Stimulated activated CD4-positive, alpha-beta T cell treated with anti-CD3 and anti-CD28 coated beads, Interleukin-2, amount 100 ng/mL, for 24 hours (primary cell): ENCODE measurements at regions not wholly inside any gene's neighbourhood (a gene's known extent, or its start where the extent isn't known, plus 50 kb on each side); places are given as distances from the start of the nearest gene placed in this dataset.

Experiments
- DNase-seq, 2 donors: peaks; one replicate each; pipeline ENCODE4 v3.0.0-alpha.2; 2020

GRCh38 chr1:80836505-80836904, 964.2 kb upstream of the ADGRL2 start:
- no peak for DNase-seq

GRCh38 chr1:80827666-80828065, 973.1 kb upstream of the ADGRL2 start:
- no peak for DNase-seq

- DNase-seq, result no peak
Observed at GRCh38 chr1:80825067-80825466, 975.7 kb upstream of the ADGRL2 start.

DNA sequence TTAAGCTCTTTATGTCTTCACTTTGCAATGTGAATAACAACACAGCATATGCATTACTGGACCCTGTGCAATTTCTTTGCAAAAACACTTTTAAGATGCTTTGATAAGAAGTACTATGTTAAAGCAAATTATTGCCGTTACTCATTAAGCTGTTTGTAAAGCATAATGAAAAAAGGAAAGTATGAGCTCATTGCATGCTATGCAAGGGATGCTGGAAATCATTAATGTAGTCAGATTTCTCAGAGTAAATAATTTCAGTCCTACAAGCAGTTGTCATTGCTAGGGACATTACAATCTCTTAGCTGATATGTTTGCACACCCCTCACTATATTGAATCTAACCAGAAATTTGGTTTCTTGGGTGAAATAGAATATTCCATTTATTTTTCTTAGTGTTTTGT, 982.5 kb upstream of the ADGRL2 start:
- no peak for DNase-seq

DNA sequence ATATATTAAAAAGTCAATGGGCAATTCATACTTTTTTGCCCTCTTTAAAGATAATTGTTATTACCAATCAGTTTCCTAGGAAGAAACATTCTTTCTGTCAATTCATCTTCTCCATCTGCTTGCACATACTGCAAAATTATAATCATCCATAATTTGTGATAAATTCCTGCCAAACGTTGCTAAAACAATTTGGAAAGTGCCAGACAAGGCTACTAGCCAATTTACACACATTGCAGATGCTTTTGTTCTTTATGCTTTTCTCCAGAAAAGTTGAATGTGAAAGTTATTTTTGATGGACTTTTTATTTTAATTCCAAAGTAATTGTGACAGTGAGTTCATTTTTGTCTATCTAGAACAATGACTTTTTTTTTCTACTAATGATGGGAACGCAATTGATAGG, 992.8 kb upstream of the ADGRL2 start:
- DNase-seq, result no peak

GRCh38 chr1:80806431-80806830, 994.3 kb upstream of the ADGRL2 start:
- no peak for DNase-seq

DNA sequence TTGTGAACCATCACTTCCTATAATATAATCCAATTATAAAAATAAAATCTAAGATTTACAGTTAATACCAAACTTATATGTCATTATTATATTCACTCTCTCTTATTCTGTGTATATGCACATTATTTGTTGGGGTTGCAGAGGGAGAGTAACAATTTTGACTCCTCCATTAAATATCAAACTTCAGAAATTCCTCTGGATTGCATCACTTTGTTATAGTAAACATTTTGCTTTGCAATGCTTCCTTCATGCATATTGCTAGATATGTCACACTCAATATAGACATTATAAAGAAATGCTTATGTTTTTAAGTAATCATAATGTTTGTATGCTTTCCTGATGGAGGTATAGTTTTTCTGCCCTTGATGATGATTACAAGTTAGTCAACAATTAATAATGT, 999.0 kb upstream of the ADGRL2 start:
- DNase-seq, result no peak

- no peak for DNase-seq
Observed at GRCh38 chr1:80799457-80799856, 1001.3 kb upstream of the ADGRL2 start.

- DNase-seq, result no peak
Observed at GRCh38 chr1:80779275-80779674, 1021.5 kb upstream of the ADGRL2 start.

DNA sequence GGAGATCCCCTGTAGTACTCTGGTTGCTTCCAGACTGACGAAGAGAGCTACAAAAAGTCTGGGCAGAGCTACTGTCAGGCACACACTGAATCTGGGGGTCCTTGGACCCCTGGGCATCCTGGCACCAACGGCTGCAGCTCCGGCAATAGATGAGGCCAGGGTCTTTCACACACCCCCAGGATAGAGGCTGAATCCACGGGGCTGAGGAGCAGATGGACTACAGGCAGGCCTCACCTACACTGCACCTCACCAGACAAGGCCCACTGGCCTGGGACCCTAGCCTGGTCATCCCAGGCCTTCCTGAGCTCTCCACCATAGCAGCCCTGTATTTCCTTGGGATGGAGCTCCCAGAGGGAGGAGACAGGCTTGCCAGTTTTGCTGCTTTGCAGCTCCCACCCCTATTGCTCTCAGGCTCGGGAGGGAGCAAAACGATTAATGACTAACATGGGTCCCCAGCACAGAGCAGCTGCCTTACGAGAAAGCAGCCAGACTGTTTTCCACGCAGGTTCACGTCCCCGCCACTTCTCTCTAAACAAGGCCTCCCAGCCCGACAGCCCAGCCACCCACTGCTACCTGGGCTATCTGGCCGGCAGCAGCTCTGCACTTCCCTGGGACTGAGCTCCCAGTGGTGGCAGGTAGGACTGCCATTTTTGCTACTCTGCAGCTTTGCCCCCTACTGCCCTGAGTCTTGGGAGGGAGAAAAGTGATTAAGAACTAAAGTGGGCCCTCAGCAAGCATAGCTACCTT, 1022.5 kb upstream of the ADGRL2 start:
- DNase-seq, result no peak

- no peak for DNase-seq
Observed at GRCh38 chr1:80776266-80776665, 1024.5 kb upstream of the ADGRL2 start.

DNA sequence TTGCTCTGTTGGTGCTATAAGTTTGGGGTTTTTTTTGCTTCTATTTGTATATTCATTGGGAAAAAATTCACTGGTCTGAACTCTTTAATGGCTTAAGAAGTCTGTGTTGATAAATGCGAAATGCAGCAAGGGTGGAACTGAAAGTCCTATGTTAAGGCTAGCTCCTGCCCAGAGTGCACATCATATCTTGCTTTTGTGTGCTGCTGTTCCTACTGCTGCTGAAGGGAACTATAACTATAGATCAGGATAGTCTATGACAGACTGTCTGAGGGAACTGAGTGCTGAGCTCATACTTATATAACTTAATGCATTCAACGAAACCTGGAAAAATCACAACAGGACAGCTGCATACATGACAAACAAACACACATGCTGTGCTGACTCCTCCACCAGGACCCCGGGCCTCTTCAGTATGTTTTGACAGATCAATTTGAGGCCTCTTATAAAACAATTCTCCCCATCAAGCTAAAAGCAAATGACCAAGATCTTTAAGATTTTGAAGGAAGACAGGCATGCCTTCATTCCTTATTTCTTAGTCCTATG, 1031.5 kb upstream of the ADGRL2 start:
- no peak for DNase-seq

DNA sequence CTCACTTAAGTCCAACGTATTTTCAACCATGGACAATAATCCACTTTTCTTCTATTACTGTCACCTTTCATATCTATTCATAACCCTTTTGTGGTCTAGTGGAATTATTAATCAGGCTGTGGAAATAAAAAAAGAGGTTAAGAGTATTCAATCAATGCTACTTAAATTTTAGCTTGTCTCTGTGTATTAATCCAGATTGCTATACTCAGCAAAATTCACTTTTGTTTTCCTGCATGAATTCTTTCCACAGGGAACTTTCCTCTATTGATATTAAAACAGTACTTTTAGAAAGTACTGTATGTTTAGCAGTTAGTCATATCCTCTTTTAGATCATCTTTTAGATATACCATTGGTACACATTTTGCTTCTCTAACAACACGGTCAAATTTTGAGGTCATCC, 1033.0 kb upstream of the ADGRL2 start:
- DNase-seq, result no peak

GRCh38 chr1:80759354-80759753, 1041.4 kb upstream of the ADGRL2 start:
- DNase-seq, result no peak

DNA sequence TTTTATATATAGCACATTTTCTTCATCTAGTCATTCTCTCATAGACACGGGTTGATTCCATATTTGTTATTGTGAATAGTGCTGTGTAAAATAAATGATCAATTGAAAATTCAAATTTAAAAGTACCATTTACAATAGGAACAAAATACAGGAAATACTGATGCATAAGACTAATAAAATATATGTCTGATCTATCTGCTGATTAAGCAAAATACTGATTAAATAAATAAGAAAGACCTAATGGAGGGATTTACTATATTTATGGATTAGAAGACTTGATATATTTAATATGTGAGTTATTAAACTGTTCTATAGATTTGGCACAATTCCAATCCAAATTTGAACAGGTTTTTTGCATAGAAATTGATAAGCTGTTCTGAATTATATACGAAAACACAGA, 1044.8 kb upstream of the ADGRL2 start:
- DNase-seq, result no peak

GRCh38 chr1:80751204-80751603, 1049.5 kb upstream of the ADGRL2 start:
- no peak for DNase-seq

DNA sequence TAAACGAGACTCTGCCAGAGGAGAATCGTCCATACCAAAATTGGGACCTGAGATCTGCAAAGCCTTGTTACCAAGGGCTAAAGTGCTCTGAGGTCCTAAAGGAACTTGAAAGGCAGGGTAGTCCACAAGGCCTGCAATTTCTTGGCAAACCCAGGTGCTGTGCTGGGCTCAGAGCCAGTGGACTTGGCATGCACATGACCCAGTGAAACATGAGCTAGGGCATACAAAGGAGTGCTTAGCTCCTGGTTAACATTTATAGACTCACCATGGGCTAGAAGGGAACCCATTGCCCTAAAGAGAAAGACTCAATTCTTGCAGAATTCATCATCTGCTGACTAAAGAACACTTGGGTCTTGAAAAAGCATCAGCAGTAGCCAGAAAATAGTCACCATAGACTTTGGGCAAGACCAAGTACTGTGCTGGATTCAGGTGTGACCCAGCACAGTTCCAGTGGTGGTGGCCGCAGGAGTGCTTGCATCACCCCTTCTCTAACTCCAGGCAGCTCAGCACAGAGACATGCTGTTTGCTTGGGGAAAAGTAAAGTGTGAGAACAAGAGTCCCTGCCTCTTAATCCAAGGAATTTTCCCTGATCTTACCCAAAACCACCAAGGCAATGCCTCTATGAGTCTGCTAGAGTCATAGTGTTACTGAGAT, 1069.4 kb upstream of the ADGRL2 start:
- DNase-seq, result no peak

- DNase-seq, result no peak
Observed at GRCh38 chr1:80722611-80723010, 1078.1 kb upstream of the ADGRL2 start.

DNA sequence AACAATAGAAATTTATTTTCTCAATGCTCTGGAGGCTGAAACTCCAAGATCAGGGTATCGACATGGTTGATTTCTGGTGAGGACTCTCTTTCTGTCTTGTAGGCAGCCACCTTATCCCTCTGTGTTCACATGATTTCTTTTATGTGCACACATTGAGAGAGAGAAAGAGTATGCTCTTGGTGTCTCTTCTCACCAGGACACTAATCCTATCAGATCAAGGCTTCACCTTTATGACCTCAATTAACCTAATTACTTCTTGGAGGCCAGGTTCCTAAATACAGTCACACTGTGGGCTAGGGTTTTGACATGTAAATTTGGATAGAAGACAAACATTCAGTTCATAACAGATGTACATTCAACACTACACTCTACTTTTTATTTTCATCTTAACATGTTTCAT, 1094.2 kb upstream of the ADGRL2 start:
- DNase-seq, result no peak

GRCh38 chr1:80678438-80678837, 1122.3 kb upstream of the ADGRL2 start:
- no peak for DNase-seq

DNA sequence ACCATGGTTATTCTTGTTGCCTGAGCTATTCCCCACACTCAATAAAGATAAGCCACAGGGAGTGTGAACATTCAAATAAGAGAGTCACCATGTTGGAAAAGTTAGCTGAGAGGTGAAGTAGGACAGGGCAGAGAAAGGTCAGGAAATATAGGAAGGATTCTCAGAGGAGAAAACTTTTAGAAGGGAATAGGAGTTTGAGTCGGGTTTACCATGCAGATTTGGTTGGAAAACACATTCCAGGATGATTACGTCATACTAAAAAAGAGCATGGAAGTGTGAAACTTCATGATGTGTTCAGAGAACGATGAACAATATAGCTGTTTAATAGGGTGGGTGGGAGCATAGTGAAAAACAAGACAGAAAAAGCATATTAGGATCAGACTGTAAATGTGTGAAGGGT, 1125.3 kb upstream of the ADGRL2 start:
- DNase-seq, result no peak

DNA sequence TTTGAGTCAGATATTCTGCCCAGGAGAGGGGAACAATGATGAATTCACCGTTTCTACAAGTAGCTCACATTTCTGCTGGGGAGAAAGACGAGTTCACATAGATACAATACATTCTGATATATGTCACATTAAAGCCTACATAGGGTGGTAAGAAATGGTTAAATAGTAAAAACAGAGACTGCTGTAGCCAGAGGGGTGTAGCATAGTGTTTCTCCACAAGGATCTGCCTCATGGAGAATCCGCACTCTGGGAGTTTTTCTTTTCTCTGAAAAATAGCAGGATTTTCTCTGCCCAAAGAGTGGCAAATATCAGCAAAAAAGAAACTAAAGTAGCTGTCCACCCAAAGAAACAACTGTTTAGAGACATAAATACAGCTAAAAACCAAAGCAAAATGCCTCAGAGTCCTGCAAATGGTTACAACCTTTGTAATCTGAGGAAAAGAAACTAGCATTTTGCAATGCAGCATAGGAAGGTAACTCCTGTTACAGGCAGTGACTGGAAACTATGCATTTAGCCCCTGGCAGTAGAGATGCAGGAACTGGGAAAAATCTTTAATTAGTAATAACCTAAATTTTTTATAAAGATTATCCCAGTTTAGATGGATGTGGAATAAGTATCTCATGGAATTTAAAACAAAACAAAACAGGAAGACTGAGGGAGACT, 1126.7 kb upstream of the ADGRL2 start:
- no peak for DNase-seq

DNA sequence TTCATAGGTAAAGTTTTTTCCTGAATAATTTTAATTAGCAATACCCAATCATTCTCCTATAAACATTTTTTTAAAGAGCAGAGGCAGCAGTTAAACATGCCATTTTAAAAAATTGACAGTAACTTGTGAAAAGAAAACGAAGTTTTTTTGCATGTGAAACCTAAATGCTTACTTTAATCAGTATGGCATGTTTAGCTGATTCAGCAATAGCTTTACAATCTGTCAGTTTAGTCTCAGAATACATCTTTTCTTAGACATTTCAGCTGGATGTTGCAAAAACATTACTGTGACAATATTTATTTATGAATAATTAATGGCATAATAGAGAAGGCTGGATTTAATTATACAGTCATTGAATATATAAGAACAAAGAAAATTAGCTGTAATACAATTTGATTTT, 1132.4 kb upstream of the ADGRL2 start:
- DNase-seq, result no peak

GRCh38 chr1:80666073-80666472, 1134.7 kb upstream of the ADGRL2 start:
- no peak for DNase-seq
